GM18868 (cell line): ENCODE measurements at regions not wholly inside any gene's neighbourhood (a gene's known extent, or its start where the extent isn't known, plus 50 kb on each side); places are given as distances from the start of the nearest gene placed in this dataset.

ENCODE experiments used
- ATAC-seq: cut with Tn5 transposase; IDR thresholded peaks from one replicate; pipeline ENCODE4 v1.9.1; 2021; ENCODE audit warnings: mild to moderate bottlenecking, moderate library complexity; ENCODE audit not compliant: unreplicated experiment

- ATAC-seq = peak; percentile 82
Measured at GRCh38 chr13:62611343-62611742, 1195.7 kb upstream of the PCDH20 start.

DNA sequence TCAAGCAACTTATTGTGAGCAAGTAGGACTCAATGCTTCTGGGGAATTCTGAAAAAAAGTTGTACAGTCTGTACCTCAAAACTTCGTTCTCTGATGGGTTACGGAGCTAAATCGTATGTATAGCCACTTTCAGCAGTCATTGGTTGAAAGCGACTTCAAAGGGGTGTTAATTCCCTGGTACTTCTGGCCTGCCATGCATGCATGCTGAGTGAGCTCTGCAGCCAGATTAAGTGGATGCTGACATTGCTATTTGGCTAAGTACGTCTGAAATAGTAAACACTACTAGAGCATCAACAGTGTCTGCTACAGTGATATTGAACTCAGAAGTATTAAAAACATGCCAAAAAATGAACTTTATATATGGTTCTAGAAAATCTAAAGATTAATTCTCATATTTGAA, 1183.1 kb upstream of the PCDH20 start:
- no peak for ATAC-seq

GRCh38 chr13:62595976-62596375, 1180.3 kb upstream of the PCDH20 start:
- ATAC-seq = no peak

- ATAC-seq = no peak
Measured at GRCh38 chr13:62593804-62594203, 1178.2 kb upstream of the PCDH20 start.

- no peak for ATAC-seq
Measured at GRCh38 chr13:62583466-62583865, 1167.8 kb upstream of the PCDH20 start.

DNA sequence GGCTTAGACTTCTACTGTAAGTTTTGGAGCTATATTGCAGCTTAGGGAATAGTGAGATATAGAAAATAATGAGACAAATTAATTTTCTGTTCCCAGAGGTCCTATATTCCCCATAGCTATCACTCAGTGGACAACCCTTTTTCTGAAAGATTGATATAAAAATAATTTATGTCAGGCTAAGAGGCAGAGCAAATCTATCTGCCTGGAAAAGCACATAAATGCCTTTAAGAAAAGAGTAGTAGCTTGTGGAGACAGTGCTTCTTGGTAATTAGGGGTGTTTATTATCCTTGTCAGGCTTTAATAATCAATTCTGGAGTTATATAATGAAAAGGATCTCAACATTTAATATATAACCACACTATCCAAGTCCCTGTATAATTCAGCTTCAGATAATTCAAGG, 1162.8 kb upstream of the PCDH20 start:
- ATAC-seq = no peak

GRCh38 chr13:62564770-62565169, 1149.1 kb upstream of the PCDH20 start:
- ATAC-seq = no peak

DNA sequence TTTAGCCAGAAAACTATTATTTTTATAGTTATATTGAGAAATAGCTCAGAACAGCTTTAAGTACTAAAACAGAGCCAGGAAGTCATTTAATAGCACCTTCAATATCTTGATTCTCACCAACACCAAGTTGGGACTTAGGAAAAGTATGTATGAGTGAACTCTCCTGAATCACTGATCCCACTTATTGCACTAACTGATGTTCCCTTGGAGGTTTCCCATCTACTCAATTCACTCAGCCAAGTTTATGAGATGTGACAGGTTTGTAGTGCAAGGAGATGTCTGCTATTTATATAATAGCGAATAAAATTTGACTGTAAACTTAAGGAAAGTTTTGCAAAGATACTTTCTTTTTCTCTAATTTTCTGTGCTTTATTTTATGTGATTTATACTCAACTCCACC, 1147.6 kb upstream of the PCDH20 start:
- ATAC-seq = no peak

GRCh38 chr13:62556978-62557377, 1141.3 kb upstream of the PCDH20 start:
- ATAC-seq = no peak

- ATAC-seq = no peak
Measured at GRCh38 chr13:62551588-62551987, 1135.9 kb upstream of the PCDH20 start.

- ATAC-seq = peak; percentile 59
Measured at GRCh38 chr13:62544928-62545327, 1129.3 kb upstream of the PCDH20 start.

DNA sequence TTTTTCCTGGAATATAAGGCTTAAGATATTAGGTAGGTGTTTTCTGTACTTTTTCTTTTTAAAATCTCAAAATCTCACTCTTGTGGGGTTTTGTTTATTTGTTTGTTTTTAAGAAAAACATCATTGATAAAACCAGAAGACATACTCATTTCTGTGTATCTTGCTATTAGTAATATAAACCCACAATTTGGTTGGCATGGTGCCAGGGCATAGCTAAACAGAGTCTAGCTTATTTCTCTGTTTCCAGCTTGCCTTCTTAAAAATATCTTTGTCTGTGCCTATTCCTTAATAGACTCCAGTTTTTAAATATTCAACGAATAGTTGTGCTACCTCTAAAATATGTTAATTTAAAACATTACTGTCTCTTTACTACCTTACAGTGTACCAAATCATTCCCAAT, 1121.9 kb upstream of the PCDH20 start:
- ATAC-seq = peak; percentile 37

GRCh38 chr13:62525652-62526051, 1110.0 kb upstream of the PCDH20 start:
- ATAC-seq = peak; percentile 34

DNA sequence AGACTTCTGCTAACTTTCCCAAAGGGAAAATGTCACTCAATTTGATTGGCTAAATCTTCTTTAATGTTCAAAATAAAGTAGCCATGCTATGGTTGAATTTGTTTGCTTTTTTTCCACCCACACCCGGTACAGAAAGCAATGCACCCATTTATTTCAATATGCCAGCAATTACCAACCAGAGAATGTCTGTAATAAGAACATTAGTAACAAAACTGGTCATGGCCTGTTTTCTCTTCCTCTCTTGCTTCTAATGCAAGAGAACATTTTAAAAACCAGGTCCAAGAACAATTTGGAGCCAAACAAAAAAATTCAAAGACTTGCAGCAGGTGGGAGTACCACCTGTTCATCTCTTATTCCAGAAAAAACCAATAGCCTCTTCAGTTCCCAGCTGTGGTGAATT, 1108.8 kb upstream of the PCDH20 start:
- peak; percentile 54 for ATAC-seq

- ATAC-seq = peak; percentile 85
Measured at GRCh38 chr13:62524061-62524460, 1108.4 kb upstream of the PCDH20 start.

- peak; percentile 86 for ATAC-seq
Measured at GRCh38 chr13:62512194-62513141, 1096.8 kb upstream of the PCDH20 start.

- peak; percentile 45 for ATAC-seq
Measured at GRCh38 chr13:62510906-62511655, 1095.4 kb upstream of the PCDH20 start.

DNA sequence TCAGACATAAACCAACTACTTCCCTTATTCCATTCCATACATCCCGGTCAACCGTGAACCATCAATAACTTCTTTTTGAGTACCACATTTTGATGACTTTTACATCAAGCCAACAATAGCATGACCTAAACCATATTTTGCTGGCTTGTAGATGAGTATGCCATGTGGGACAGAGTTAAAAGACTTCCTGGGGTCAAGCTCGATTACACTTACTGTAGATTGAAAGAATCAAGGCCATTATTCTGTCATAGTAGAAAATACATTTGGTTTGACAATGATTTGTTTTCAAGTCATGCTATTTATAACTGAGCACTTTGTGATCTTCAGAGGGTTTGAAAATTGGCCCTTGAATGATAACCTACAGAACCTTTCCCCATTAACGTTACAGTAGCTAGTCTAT, 1086.9 kb upstream of the PCDH20 start:
- ATAC-seq = no peak

GRCh38 chr13:62489731-62490130, 1074.1 kb upstream of the PCDH20 start:
- ATAC-seq = no peak

- no peak for ATAC-seq
Measured at GRCh38 chr13:62483774-62484173, 1068.1 kb upstream of the PCDH20 start.

DNA sequence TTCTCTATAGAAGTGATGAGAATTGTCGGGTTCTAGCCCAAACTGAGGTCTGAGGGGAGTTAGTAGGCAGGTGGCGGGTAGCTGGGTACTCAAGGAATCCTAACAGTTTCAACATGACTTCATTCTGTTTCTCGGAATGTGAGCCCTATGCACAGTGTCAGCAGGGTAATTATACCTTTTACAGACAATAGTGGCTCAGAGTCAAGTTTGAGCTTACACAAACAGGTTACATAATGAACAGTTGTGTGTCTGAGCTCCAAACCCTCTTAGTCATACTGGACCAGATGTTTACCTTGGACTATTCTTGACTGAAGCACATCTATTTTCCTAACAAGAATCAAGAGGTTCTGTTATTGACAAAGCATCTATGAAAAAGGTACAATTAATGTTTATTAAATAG, 1066.7 kb upstream of the PCDH20 start:
- no peak for ATAC-seq

DNA sequence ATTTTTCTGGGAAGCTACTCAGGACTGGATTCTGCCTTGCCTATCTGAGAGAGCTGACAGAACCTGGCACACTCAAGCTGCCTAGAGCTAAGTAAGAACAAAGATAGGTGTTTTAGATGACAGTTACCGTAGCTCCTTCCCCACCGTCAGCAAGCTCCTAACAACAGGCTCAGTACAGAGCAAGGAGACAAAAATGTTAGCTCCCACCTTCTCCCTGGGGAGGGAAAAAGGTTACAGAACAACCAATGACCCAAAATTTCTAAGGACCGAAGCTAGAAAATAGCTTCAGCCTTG, 1058.2 kb upstream of the PCDH20 start:
- no peak for ATAC-seq
